GM12872 (cell line): ENCODE measurements at regions not wholly inside any gene's neighbourhood (a gene's known extent, or its start where the extent isn't known, plus 50 kb on each side); places are given as distances from the start of the nearest gene placed in this dataset.

Source experiments
- TF ChIP-seq, protein P1 (sequence below): IDR thresholded peaks from 3 replicates; pipeline ENCODE4 v1.5.1; 2011; ENCODE audit warnings: low read depth, mild to moderate bottlenecking, low read length, moderate library complexity; ENCODE audit not compliant: insufficient read depth

DNA sequence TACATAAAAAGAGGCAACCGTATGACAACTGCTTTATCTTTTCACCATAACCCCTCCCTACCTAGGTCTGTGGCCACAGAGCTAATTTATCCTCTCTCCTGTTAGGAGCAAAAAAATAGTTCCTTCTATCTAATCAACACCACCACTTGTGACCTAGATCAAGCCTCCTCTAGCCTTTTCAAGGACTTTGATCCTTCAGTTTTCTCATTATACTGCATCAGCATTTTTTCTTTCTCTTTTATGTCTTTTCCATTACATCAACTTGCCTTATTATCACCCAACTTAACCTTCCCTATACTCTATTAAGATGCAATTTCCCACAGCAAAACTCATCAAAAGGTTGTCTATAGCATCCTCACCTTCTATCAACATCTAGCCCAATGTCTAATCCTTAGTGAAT is 211.0 kb downstream of the ANKRD50 start:
- TF ChIP-seq, protein P1, sequence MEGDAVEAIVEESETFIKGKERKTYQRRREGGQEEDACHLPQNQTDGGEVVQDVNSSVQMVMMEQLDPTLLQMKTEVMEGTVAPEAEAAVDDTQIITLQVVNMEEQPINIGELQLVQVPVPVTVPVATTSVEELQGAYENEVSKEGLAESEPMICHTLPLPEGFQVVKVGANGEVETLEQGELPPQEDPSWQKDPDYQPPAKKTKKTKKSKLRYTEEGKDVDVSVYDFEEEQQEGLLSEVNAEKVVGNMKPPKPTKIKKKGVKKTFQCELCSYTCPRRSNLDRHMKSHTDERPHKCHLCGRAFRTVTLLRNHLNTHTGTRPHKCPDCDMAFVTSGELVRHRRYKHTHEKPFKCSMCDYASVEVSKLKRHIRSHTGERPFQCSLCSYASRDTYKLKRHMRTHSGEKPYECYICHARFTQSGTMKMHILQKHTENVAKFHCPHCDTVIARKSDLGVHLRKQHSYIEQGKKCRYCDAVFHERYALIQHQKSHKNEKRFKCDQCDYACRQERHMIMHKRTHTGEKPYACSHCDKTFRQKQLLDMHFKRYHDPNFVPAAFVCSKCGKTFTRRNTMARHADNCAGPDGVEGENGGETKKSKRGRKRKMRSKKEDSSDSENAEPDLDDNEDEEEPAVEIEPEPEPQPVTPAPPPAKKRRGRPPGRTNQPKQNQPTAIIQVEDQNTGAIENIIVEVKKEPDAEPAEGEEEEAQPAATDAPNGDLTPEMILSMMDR, result no peak

DNA sequence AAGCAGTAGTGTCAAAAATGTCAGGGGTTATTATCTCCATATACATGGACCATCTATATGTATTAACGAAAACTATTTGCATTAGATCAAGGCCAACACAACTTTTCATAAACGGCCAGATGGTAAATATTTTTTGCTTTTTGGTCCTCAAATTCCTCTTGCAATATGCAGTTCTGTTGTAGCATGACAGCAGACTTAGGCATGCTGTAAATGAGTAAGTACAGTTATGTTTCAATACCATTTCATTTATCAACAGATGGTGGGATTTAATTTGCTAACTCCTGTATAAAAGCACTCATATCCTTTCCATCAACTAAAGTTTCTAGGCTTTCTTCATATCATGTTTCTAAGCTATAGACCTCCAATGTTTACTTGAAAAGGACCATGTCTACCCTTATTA is 208.1 kb downstream of the ANKRD50 start:
- TF ChIP-seq, protein P1, result no peak

DNA sequence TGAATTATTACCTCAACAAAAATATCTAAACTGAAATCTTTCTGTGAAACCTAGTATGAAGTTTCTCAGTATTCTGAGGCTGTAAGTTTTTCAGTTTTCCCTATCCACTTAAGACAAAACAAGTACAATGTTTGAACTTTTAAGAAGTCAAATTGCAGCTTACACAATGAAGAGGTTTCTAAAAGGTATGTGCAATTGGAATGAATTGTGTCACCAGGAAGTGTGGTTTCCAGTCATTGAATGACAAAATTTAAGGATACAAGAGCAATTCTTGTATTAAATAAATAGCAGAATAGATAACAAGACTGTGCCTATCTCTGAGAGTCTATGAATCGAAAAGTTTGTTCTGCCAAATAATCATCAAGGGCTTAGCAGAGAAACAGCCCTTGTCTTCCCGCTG is 207.3 kb downstream of the ANKRD50 start:
- TF ChIP-seq, protein P1, result no peak

DNA sequence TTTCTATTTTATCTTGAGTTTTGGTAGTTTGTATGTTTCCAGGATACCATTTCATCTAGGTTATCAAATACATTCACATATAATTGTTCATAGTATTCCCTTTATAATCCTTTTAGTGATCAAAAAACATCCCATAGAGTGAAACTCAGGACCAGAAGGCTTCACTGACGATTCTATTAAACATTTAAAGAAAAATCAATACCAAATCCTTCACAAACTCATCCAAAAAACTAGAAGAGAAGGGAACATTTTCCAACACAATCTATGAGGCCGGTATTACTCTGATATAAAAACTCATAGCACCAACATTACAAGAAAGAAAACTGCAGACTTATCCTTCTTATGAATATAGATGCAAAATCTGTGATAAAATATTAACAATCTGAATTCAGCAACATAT is 203.4 kb downstream of the ANKRD50 start:
- TF ChIP-seq, protein P1, result no peak

DNA sequence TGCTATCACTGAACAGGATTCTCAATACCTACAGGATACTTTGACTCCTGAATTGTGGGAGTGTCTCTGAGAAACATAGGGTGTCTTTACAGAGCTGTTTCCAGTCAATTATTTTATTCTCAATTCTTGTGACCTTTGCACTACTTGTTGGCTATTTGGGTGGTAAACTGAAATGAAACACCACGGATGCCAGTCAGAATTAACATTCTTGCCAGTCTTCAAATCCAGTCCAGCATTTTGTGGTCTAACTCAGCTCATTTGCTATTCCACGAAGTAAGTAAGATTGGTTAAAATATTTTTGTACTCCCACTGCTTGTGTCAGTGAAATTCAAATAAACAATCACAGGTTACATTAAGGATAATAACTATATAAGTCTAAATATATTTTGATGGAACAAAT is 197.9 kb downstream of the ANKRD50 start:
- TF ChIP-seq, protein P1, result no peak

DNA sequence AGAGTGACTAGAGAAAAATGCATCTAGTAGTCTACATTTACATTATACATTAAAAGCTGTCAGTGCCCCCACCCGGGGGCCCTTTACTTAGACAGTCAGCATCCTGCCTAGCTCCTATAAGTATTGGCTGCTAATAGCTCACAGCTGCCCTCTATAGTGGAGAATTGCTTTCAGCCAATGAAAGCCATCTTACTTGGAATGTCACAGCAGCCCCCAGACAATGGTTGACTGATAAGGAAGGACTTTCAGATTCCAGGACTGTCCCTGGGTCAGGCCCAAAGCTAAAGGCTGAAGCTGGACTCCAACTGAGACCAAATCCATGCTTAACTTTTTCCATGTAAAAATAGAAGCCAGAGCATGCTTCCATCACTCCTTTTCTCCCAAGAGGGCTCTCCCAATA is 196.9 kb downstream of the ANKRD50 start:
- TF ChIP-seq, protein P1, result no peak

DNA sequence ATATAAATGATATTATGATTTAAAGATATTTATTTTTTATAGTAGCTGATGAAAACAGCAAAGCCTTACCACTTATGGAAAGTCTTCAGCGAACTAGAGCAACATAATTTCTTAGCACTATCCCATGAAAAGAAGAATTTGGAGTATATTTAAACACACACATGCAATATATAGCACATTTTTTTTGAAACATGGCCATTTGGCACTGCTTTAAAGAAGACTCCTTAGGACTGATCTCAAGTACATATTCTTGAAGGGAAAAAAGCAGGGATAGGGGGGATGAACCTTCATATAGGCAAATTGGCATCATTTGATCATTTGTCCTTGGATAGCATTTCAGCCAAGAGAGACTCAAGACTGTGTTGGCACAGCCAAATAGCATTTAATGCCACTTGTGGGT is 193.3 kb downstream of the ANKRD50 start:
- TF ChIP-seq, protein P1, result no peak

DNA sequence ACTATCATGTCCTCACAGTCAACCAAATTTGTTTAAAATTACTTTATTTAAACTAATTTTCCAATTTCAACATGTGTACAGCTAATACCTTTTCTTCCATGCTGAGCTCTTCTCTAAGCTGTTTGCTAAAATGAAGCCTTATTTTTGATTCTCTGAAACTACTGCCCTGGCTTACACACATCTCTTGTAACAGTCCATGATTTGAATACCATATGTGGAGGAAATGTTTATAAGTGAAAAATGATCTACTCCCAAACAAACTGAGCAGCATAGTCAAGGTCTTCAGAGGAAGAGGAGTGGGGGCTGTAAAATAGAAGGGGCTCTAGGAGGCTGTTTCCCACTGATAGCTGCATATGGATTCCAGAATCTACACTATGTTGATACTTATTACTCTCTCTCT is 188.7 kb downstream of the ANKRD50 start:
- TF ChIP-seq, protein P1, result no peak
